Heart right ventricle (tissue), 16 donors: ENCODE measurements at regions not wholly inside any gene's neighbourhood (a gene's known extent, or its start where the extent isn't known, plus 50 kb on each side); places are given as distances from the start of the nearest gene placed in this dataset.

Source experiments
- ATAC-seq, 8 donors: fragments of 200-7000 bp; cut with Tn5 transposase; one replicate each; pipeline ENCODE4 v1.9.1; 2020; ENCODE audit warnings: mild to moderate bottlenecking in 8 of 8, moderate library complexity in 8 of 8, moderate number of reproducible peaks in 1 of 8
- DNase-seq, 2 donors: peaks; one replicate each; pipeline ENCODE4 v3.0.0-alpha.2; 2020
- H3K27ac ChIP-seq, 10 donors: fragments of 200-600 bp; sonication (generic) in 2 of 10; one replicate each; pipeline versions ENCODE4 v1.5.0 to v1.8.0; 2020 to 2022; ENCODE audit warnings: mild to moderate bottlenecking in 3 of 10
- H3K27me3 ChIP-seq, 7 donors: fragments of 200-600 bp; one replicate each; pipeline ENCODE4 v1.8.0; 2021 to 2022; ENCODE audit warnings: mild to moderate bottlenecking in 2 of 7
- H3K36me3 ChIP-seq, 9 donors: fragments of 200-600 bp; sonication (generic) in 1 of 9; one replicate each; pipeline versions ENCODE4 v1.5.0 to v1.8.0; 2020 to 2022; ENCODE audit warnings: mild to moderate bottlenecking in 2 of 9
- H3K4me1 ChIP-seq, 9 donors: fragments of 200-600 bp; sonication (generic) in 1 of 9; one replicate each; pipeline versions ENCODE4 v1.5.0 to v1.8.0; 2020 to 2022; ENCODE audit warnings: mild to moderate bottlenecking in 4 of 9
- H3K4me3 ChIP-seq, 10 donors: fragments of 200-600 bp; sonication (generic) in 2 of 10; one replicate each; pipeline versions ENCODE4 v1.5.0 to v1.8.0; 2020 to 2022; ENCODE audit warnings: mild to moderate bottlenecking in 7 of 10, moderate library complexity in 2 of 10
- H3K9me3 ChIP-seq, 11 donors: fragments of 200-600 bp in 10 of 11; sonication (generic) in 2 of 11; one replicate each; pipeline versions ENCODE4 v1.5.0 to v1.8.0; 2013 to 2022; ENCODE audit warnings: mild to moderate bottlenecking in 2 of 11, control low read depth in 1 of 11, moderate library complexity in 1 of 11
- WGBS, 2 donors: extraction: QIAGEN DNeasy Blood & Tissue Kit; methylation state at CpG; one replicate each; pipeline ENCODE4 v1.1.7; 2013; ENCODE audit warnings: inconsistent platforms in 1 of 2; 5-methylcytosine and 5-hydroxymethylcytosine counted together
- intact Hi-C, 10 donors: fragments of 100-400 bp; cut with DNase I; formaldehyde crosslinking; loops; one replicate each; pipeline versions ENCODE4 v1.11.1 to v1.14.2; 2022
- TF ChIP-seq, protein P1 (sequence below), 9 donors: fragments of 200-600 bp; sonication (generic) in 2 of 9; IDR thresholded peaks; one replicate each; pipeline versions ENCODE4 v1.5.0 to v1.8.0; 2021 to 2022; ENCODE audit warnings: antibody characterized with exemption in 9 of 9, mild to moderate bottlenecking in 5 of 9, moderate library complexity in 1 of 9
- donor health status: Arrhythmogenic right ventricular cardiomyopathy.
- donor health status: ischemic (EF 13 %, LVEDD 7.1; RV severe dilation, severe dysfunction).
- donor health status: healthy with polysubstance abuse.
- donor health status: DM: no; HTN: yes; CAD: no.
- donor health status: DM: no; HTN: no; CAD: no.
- donor health status: ischemic (EF 25% LVEDD 6.9; RV normal size, moderate dysfunction).
- donor health status: ischemic (EF 25% LVEDD 5.7; RV mildly dilated, moderate dysfunction).
- donor health status: healthy.
- donor health status: DM: yes; HTN: yes; CAD: no.
- donor health status: Ischemic cardiomyopathy.
- donor health status: ischemic (EF 35%, LVEDD 5.7; RV mildly dilated, moderate dysfunction).
- donor health status: nonischemic (EF 11% LVEDD 7.7; RV severe dilation, severe dysfunction).
- donor health status: DM: yes; HTN: yes; CAD: no.
- donor health status: PGD.
- donor health status: ischemic (EF 29% LVEDD 5.4; RV normal size, mild dysfunction).
- donor health status: nonischemic (EF 23%, LVEDD 6.1; RV moderate dilation, normal function).

DNA sequence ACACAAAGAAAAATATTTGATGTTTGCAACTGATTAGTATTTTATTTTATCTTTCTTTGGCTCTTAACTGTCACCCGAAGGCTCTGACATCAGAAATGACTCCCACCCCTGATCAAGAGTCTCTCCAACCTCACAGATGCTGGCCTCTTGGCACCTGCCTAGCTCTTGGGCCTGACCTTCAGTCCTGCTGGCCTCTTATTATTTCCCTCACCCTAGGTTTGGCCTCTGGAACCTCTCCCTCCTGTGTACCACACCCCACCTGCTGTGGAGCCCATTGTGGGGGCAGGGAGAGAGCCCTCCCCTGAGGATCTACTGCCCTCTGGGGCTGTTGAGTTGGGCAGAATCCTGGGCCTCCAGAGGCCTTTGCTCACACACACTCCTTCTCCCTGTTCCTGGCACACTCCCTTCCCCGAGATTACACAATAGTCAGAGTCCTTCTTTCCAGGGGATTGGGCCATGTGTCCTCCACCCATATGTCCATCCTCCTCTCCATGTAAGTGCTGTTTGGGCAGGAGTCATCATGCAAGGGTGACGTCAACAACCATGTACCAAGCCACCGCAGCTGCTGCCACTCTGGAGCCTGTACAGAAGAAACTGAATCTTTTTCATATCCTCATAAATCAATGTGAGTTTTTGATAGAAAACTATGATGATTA, 124.3 kb downstream of the RASSF9 start:
- no peak overlapping the region for H3K4me3 ChIP-seq
- H3K27ac ChIP-seq = peak overlapping the region in 3 of 10 donors; percentile 53 to 66 (median 59)
- intact Hi-C loops = loop anchor here in 2 of 10 donors (10.0 kb wide), 1 partner anchor 153 kb away; no protein-coding TSS in a partner anchor
- H3K4me1 ChIP-seq = peaks cover 0 to 32% (median 17%) of the 10 kb centered on the region in 9 donors
- peaks cover 0 to 19% (median 0%) of the 10 kb centered on the region in 11 donors for H3K9me3 ChIP-seq
- 77 to 79% methylated on average over 4 of the region's 4 CpGs for WGBS, 2 donors
- TF ChIP-seq, protein P1, sequence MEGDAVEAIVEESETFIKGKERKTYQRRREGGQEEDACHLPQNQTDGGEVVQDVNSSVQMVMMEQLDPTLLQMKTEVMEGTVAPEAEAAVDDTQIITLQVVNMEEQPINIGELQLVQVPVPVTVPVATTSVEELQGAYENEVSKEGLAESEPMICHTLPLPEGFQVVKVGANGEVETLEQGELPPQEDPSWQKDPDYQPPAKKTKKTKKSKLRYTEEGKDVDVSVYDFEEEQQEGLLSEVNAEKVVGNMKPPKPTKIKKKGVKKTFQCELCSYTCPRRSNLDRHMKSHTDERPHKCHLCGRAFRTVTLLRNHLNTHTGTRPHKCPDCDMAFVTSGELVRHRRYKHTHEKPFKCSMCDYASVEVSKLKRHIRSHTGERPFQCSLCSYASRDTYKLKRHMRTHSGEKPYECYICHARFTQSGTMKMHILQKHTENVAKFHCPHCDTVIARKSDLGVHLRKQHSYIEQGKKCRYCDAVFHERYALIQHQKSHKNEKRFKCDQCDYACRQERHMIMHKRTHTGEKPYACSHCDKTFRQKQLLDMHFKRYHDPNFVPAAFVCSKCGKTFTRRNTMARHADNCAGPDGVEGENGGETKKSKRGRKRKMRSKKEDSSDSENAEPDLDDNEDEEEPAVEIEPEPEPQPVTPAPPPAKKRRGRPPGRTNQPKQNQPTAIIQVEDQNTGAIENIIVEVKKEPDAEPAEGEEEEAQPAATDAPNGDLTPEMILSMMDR (IDR thresholded peaks at IDR 0.05) = no peak
- DNase-seq (peak in 1 of 2 donors; percentile 21), ATAC-seq (peak; percentile 32 to 97 (median 70))
- no peaks in the 10 kb centered on the region for H3K36me3 ChIP-seq
- H3K27me3 ChIP-seq = no peaks in the 10 kb centered on the region

DNA sequence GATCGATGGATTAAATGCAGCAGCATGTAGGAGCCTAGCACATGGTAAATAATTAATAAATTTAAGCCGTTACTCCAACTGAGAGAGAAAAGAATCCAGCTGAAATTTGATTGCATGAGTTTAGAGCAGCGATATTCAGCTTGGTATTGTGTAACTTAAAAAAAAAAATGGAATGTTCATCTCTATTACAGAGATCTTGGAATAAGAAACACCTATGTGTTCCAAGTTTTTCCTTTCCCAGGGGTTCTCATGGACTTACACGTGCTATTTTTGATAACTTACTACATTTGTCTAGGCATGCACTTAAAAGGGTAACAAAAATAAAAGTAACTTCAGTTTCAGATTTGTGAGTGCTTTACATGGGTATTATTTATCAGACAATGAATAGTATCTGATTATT, 122.8 kb downstream of the RASSF9 start:
- peaks cover 0 to 32% (median 17%) of the 10 kb centered on the region in 9 donors for H3K4me1 ChIP-seq
- TF ChIP-seq, protein P1 (IDR thresholded peaks at IDR 0.05) = no peak
- H3K9me3 ChIP-seq = peaks cover 0 to 27% (median 0%) of the 10 kb centered on the region in 11 donors
- H3K4me3 ChIP-seq = no peak overlapping the region
- ATAC-seq (peak in 7 of 8 donors; percentile 76 to 96 (median 89)), DNase-seq (no peak)
- WGBS, 2 donors = 42 to 53% methylated on average over 4 of the region's 4 CpGs
- H3K27ac ChIP-seq = peak overlapping the region in 6 of 10 donors; percentile 28 to 66 (median 50)
- no peaks in the 10 kb centered on the region for H3K27me3 ChIP-seq
- intact Hi-C loops = loop anchor here in 2 of 10 donors (10.0 kb wide), 1 partner anchor 151 kb away; no protein-coding TSS in a partner anchor
- H3K36me3 ChIP-seq = no peaks in the 10 kb centered on the region

- H3K27ac ChIP-seq = peak overlapping the region in 2 of 10 donors; percentile 59 to 66
- no peak for DNase-seq
- intact Hi-C loops = loop anchor here in 2 of 10 donors (10.0 kb wide), 1 partner anchor 150 kb away; no protein-coding TSS in a partner anchor
- WGBS, 2 donors = 94 to 96% methylated on average over 1 of the region's 1 CpG
- TF ChIP-seq, protein P1 (IDR thresholded peaks at IDR 0.05) = no peak
- no peak overlapping the region for H3K4me3 ChIP-seq
- peaks cover 0 to 29% (median 0%) of the 10 kb centered on the region in 11 donors for H3K9me3 ChIP-seq
- peaks cover 0 to 32% (median 17%) of the 10 kb centered on the region in 9 donors for H3K4me1 ChIP-seq
- H3K27me3 ChIP-seq = no peaks in the 10 kb centered on the region
- ATAC-seq = no peak
- no peaks in the 10 kb centered on the region for H3K36me3 ChIP-seq
Observed at GRCh38 chr12:85714425-85714824, 121.8 kb downstream of the RASSF9 start.

GRCh38 chr12:85720308-85721033, 115.7 kb downstream of the RASSF9 start:
- Histone ChIP-seq H3K9me3 (peaks cover 0 to 25% (median 0%) of the 10 kb centered on the region in 11 donors), H3K27ac (no peak overlapping the region), H3K4me3 (no peak overlapping the region), H3K27me3 (no peaks in the 10 kb centered on the region), H3K4me1 (no peaks in the 10 kb centered on the region), H3K36me3 (no peaks in the 10 kb centered on the region)
- TF ChIP-seq, protein P1 (IDR thresholded peaks at IDR 0.05) = no peak
- DNase-seq = no peak
- intact Hi-C loops = loop anchor here in 3 of 10 donors (10.0 kb wide), 1 partner anchor 144 kb away; no protein-coding TSS in a partner anchor
- ATAC-seq = no peak
- 92 to 94% methylated on average over 1 of the region's 1 CpG for WGBS, 2 donors
